ENCODE measurements at regions not wholly inside any gene's neighbourhood (a gene's known extent, or its start where the extent isn't known, plus 50 kb on each side); places are given as distances from the start of the nearest gene placed in this dataset.

DNA sequence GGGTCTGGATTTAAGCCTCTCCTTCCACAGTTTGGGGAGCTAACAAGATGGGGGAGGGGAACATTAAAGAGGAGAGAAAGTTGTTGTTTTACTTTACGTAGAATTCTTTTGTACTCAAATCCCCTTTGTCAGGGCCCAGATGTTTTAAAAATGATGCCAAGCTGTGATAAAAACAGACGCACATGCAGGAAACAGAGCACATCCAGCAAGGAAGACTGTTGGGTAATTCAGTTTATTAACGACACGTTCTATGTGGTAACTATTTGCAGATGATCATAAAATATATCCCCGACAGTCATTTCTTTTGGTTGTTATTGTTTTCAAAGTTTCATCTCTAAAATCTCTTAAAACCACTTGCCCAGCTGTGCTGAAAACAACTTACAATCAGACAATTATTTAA lies 307.0 kb upstream of the PRDM1 start:
- TF ChIP-seq POLR2A (IDR thresholded peaks at IDR 0.05), result no peak
- TF ChIP-seq, protein P1, sequence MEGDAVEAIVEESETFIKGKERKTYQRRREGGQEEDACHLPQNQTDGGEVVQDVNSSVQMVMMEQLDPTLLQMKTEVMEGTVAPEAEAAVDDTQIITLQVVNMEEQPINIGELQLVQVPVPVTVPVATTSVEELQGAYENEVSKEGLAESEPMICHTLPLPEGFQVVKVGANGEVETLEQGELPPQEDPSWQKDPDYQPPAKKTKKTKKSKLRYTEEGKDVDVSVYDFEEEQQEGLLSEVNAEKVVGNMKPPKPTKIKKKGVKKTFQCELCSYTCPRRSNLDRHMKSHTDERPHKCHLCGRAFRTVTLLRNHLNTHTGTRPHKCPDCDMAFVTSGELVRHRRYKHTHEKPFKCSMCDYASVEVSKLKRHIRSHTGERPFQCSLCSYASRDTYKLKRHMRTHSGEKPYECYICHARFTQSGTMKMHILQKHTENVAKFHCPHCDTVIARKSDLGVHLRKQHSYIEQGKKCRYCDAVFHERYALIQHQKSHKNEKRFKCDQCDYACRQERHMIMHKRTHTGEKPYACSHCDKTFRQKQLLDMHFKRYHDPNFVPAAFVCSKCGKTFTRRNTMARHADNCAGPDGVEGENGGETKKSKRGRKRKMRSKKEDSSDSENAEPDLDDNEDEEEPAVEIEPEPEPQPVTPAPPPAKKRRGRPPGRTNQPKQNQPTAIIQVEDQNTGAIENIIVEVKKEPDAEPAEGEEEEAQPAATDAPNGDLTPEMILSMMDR (IDR thresholded peaks at IDR 0.05 in 4 of 5, conservative IDR thresholded peaks at IDR 0.05 in 1 of 5), result no peak

Measured in gastrocnemius medialis (tissue), 4 donors.